Right hindlimb (tissue), 1 donor: ENCODE measurements at regions not wholly inside any gene's neighbourhood (a gene's known extent, or its start where the extent isn't known, plus 50 kb on each side); places are given as distances from the start of the nearest gene placed in this dataset.
A peak's percentile ranks its signal among the peaks of the same experiment; 100 is the strongest.

Experiments
- DNase-seq: peaks from one replicate; pipeline ENCODE4 v3.0.0-alpha.2; 2018

GRCh38 chr6:145468534-145468933 is 266.8 kb downstream of the EPM2A start:
- no peak for DNase-seq

GRCh38 chr6:145469021-145469420 is 266.3 kb downstream of the EPM2A start:
- DNase-seq = no peak

GRCh38 chr6:145475794-145476396 is 259.4 kb downstream of the EPM2A start:
- DNase-seq = no peak

GRCh38 chr6:145480024-145480423 is 255.3 kb downstream of the EPM2A start:
- no peak for DNase-seq

- DNase-seq = no peak
These were observed 251.9 kb downstream of the EPM2A start for GRCh38 chr6:145483191-145483996.

- DNase-seq = no peak
These were observed 250.0 kb downstream of the EPM2A start for GRCh38 chr6:145485288-145485687.

GRCh38 chr6:145486306-145486705 is 249.0 kb downstream of the EPM2A start:
- DNase-seq = no peak

- no peak for DNase-seq
These were observed 245.7 kb downstream of the EPM2A start for GRCh38 chr6:145489583-145489982.

- DNase-seq = no peak
These were observed 245.3 kb downstream of the EPM2A start for GRCh38 chr6:145490068-145490467.

- no peak for DNase-seq
These were observed 244.2 kb downstream of the EPM2A start for GRCh38 chr6:145491126-145491525.

GRCh38 chr6:145497006-145497405 is 238.3 kb downstream of the EPM2A start:
- DNase-seq = no peak

GRCh38 chr6:145498425-145498824 is 236.9 kb downstream of the EPM2A start:
- no peak for DNase-seq

- DNase-seq = no peak
These were observed 232.9 kb downstream of the EPM2A start for GRCh38 chr6:145502416-145502815.

GRCh38 chr6:145506136-145506535 is 229.2 kb downstream of the EPM2A start:
- DNase-seq = no peak

- no peak for DNase-seq
These were observed 228.8 kb downstream of the EPM2A start for GRCh38 chr6:145506565-145506964.

- no peak for DNase-seq
These were observed 228.1 kb downstream of the EPM2A start for GRCh38 chr6:145507239-145507638.

GRCh38 chr6:145508107-145508506 is 227.2 kb downstream of the EPM2A start:
- DNase-seq = no peak

- DNase-seq = no peak
These were observed 217.8 kb downstream of the EPM2A start for GRCh38 chr6:145517492-145517891.

- no peak for DNase-seq
These were observed 210.3 kb downstream of the EPM2A start for GRCh38 chr6:145525038-145525437.

GRCh38 chr6:145529582-145529981 is 205.7 kb downstream of the EPM2A start:
- no peak for DNase-seq

- no peak for DNase-seq
These were observed 204.9 kb downstream of the EPM2A start for GRCh38 chr6:145530454-145530853.

GRCh38 chr6:145531032-145531431 is 204.3 kb downstream of the EPM2A start:
- no peak for DNase-seq

- no peak for DNase-seq
These were observed 203.5 kb downstream of the EPM2A start for GRCh38 chr6:145531822-145532221.

GRCh38 chr6:145532361-145532760 is 203.0 kb downstream of the EPM2A start:
- DNase-seq = no peak

- peak; percentile 24 for DNase-seq
These were observed 200.3 kb downstream of the EPM2A start for GRCh38 chr6:145534989-145535388.
